Kidney (tissue), 13 donors: ENCODE measurements at regions not wholly inside any gene's neighbourhood (a gene's known extent, or its start where the extent isn't known, plus 50 kb on each side); places are given as distances from the start of the nearest gene placed in this dataset.
A peak's percentile ranks its signal among the peaks of the same experiment; 100 is the strongest.

Experiments used
- DNase-seq, 5 donors: peaks; one replicate each; pipeline ENCODE4 v3.0.0-alpha.2; 2013 to 2020
- FAIRE-seq: peaks from 2 replicates; lab custom pipeline; 2012; peaks lifted over from hg19 to GRCh38; lab: Jason Lieb, UNC
- H3K27ac ChIP-seq, 2 donors: one replicate each; pipeline ENCODE4 v1.7.0; 2013; ENCODE audit warnings: low read depth in 2 of 2, low read length in 2 of 2, inconsistent platforms in 1 of 2
- H3K27me3 ChIP-seq: one replicate; pipeline ENCODE4 v1.7.1; 2013; ENCODE audit warnings: low read length, inconsistent platforms; ENCODE audit not compliant: control insufficient read depth, insufficient read depth
- H3K36me3 ChIP-seq, 3 donors: one replicate each; pipeline versions ENCODE4 v1.7.0 to v1.7.1; 2013; ENCODE audit warnings: low read length in 3 of 3, control low read depth in 1 of 3, inconsistent platforms in 1 of 3; ENCODE audit not compliant: insufficient read depth in 3 of 3, control insufficient read depth in 2 of 3
- H3K4me1 ChIP-seq, 3 donors: one replicate each; pipeline versions ENCODE4 v1.7.0 to v1.7.1; 2013; ENCODE audit warnings: low read length in 3 of 3, inconsistent platforms in 1 of 3, low read depth in 1 of 3; ENCODE audit not compliant: control insufficient read depth in 2 of 3, insufficient read depth in 2 of 3
- H3K4me3 ChIP-seq, 3 donors: one replicate each; pipeline versions ENCODE4 v1.7.0 to v1.8.1; 2013; ENCODE audit warnings: low read length in 3 of 3, control low read depth in 1 of 3, inconsistent platforms in 1 of 3
- H3K9ac ChIP-seq, 3 donors: one replicate each; pipeline versions ENCODE4 v1.7.0 to v1.7.1; 2013; ENCODE audit warnings: low read length in 3 of 3, control low read depth in 1 of 3, inconsistent platforms in 1 of 3
- H3K9me3 ChIP-seq, 3 donors: one replicate each; pipeline versions ENCODE4 v1.7.0 to v1.7.1; 2013; ENCODE audit warnings: low read length in 3 of 3, control low read depth in 1 of 3, inconsistent platforms in 1 of 3; ENCODE audit not compliant: control insufficient read depth in 2 of 3, insufficient read depth in 1 of 3
- intact Hi-C: fragments of 100-400 bp; cut with DNase I; formaldehyde crosslinking; loops from one replicate; pipeline ENCODE4 v1.11.1; 2022
- TF ChIP-seq, protein P1 (sequence below): IDR thresholded peaks from 3 replicates; pipeline ENCODE4 v1.5.1; 2012; ENCODE audit warnings: mild to moderate bottlenecking, moderate library complexity, borderline replicate concordance; ENCODE audit not compliant: insufficient read depth; ENCODE audit errors: extremely low read depth
- donor health status: control.
- donor health status: control.
- donor health status: control.
- donor health status: control.
- donor health status: control.
- donor health status: DM: yes; HTN: yes; CAD: no.
- donor health status: Normal renal cell carcinoma (clear cell type).

DNA sequence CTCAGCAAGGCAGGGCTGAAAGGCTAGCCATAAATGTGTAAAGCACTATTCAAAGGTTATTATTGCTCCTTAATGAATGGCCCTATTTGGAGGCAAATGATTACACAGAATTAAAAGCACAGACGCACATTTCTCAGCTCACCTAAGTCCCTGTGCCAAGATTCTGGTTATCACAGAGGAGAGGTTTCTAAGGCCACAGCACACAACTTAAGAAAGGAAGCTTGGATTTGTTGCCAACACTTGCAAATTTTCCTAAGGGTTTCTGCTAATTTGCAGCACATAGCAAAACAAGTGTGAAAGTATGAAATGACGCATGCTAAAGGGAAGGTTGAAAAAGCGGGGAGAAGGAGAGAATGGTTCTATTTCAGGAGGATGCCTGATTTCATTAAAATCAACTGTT lies 834.1 kb upstream of the C9orf72 start:
- intact Hi-C loops, result no loop called here
- TF ChIP-seq, protein P1, sequence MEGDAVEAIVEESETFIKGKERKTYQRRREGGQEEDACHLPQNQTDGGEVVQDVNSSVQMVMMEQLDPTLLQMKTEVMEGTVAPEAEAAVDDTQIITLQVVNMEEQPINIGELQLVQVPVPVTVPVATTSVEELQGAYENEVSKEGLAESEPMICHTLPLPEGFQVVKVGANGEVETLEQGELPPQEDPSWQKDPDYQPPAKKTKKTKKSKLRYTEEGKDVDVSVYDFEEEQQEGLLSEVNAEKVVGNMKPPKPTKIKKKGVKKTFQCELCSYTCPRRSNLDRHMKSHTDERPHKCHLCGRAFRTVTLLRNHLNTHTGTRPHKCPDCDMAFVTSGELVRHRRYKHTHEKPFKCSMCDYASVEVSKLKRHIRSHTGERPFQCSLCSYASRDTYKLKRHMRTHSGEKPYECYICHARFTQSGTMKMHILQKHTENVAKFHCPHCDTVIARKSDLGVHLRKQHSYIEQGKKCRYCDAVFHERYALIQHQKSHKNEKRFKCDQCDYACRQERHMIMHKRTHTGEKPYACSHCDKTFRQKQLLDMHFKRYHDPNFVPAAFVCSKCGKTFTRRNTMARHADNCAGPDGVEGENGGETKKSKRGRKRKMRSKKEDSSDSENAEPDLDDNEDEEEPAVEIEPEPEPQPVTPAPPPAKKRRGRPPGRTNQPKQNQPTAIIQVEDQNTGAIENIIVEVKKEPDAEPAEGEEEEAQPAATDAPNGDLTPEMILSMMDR, result no peak
- H3K27me3 ChIP-seq, result no peaks in the 10 kb centered on the region
- no peak for DNase-seq
- FAIRE-seq, result no peak
- no peak overlapping the region for H3K9ac ChIP-seq
- H3K4me3 ChIP-seq, result no peak overlapping the region
- H3K27ac ChIP-seq, result no peak overlapping the region
- H3K4me1 ChIP-seq, result no peaks in the 10 kb centered on the region
- no peaks in the 10 kb centered on the region for H3K9me3 ChIP-seq
- H3K36me3 ChIP-seq, result no peaks in the 10 kb centered on the region

- DNase-seq (no peak), FAIRE-seq (no peak)
- Histone ChIP-seq H3K36me3 (no peaks in the 10 kb centered on the region), H3K9ac (no peak overlapping the region), H3K27ac (no peak overlapping the region), H3K4me3 (no peak overlapping the region), H3K4me1 (no peaks in the 10 kb centered on the region), H3K9me3 (no peaks in the 10 kb centered on the region), H3K27me3 (no peaks in the 10 kb centered on the region)
- TF ChIP-seq, protein P1, result no peak
- intact Hi-C loops, result no loop called here
Measured at GRCh38 chr9:28409919-28410318, 836.6 kb upstream of the C9orf72 start.

DNA sequence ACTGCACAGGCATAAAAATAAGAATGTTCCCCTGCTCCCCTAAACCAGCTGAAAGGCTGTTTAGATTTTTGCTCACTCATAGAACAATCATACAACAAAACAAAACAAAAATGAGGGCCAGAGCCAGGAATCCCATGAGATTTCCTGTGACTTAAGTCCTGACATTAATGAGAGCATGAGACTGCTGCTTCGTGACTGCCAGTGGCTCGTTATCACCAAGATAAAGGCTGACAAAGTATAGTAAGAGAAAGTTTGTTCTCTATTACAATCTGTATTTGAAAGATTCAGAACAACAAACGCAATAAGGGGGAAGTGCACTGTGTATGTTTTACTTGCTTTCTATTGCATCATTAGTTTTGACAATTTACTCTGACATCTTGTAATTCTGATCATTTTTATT lies 837.1 kb upstream of the C9orf72 start:
- Histone ChIP-seq H3K36me3 (no peaks in the 10 kb centered on the region), H3K27ac (no peak overlapping the region), H3K4me1 (no peaks in the 10 kb centered on the region), H3K4me3 (no peak overlapping the region), H3K9me3 (no peaks in the 10 kb centered on the region), H3K27me3 (no peaks in the 10 kb centered on the region), H3K9ac (no peak overlapping the region)
- TF ChIP-seq, protein P1, result no peak
- FAIRE-seq (no peak), DNase-seq (peak in 1 of 5 donors; percentile 3)
- intact Hi-C loops, result no loop called here

GRCh38 chr9:28413471-28413870 lies 840.2 kb upstream of the C9orf72 start:
- H3K36me3 ChIP-seq, result no peaks in the 10 kb centered on the region
- H3K27ac ChIP-seq, result no peak overlapping the region

More at GRCh38 chr9:28413471-28413870, 840.2 kb upstream of the C9orf72 start:
- intact Hi-C loops, result no loop called here
- Histone ChIP-seq H3K9me3 (no peaks in the 10 kb centered on the region), H3K9ac (no peak overlapping the region), H3K4me1 (no peaks in the 10 kb centered on the region), H3K27me3 (no peaks in the 10 kb centered on the region), H3K4me3 (no peak overlapping the region)
- DNase-seq, result no peak
- FAIRE-seq, result no peak
- TF ChIP-seq, protein P1, result no peak
